ENCODE measurements at regions not wholly inside any gene's neighbourhood (a gene's known extent, or its start where the extent isn't known, plus 50 kb on each side); places are given as distances from the start of the nearest gene placed in this dataset.

DNA sequence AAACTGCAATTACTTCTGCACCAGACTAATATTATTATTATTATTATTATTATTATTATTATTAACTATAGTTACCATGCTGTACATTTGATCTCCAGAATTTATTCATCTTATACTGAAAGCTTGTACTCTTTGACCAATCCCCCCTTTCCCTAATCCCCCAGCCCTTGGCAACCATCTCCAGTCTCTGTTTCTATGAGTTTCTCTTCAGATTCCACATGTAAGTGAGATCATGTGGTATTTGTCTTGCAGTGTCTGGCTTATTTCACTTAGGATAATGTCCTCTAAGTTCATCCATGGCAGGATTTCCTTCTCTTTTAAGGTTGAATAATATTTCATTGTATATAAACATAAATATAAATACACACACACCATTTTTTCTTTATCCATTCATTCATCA, 287.0 kb upstream of the DAB2 start:
- in situ Hi-C loops (cut with MboI; ENCODE audit: low pct_ligation_motif_present in 1 of 4, low pct_unique_long_range_greater_than_20kb in 1 of 4, low sequenced_read_pairs in 3 of 4) (loop anchor here (25.0 kb wide), 2 partner anchors 1025 to 1175 kb away; no protein-coding TSS in a partner anchor), intact Hi-C loops (cut with DNase I; ENCODE audit: low total_unique reads) (loop anchor here (10.0 kb wide), 2 partner anchors 973 to 1023 kb away; no protein-coding TSS in a partner anchor)
- Histone ChIP-seq H3K36me3 (no peaks in the 10 kb centered on the region), H3K9me3 (no peaks in the 10 kb centered on the region), H3K4me3 (no peak overlapping the region), H3K27me3 (no peaks in the 10 kb centered on the region), H3K4me1 (peaks cover 0 to 12% (median 0%) of the 10 kb centered on the region in 4 donors), H3K27ac (no peak overlapping the region)
- no peak for TF ChIP-seq POLR2AphosphoS5 (IDR thresholded peaks at IDR 0.05)
- no peak for TF ChIP-seq EP300 (IDR thresholded peaks at IDR 0.05; ENCODE audit: low read depth)
- no peak for TF ChIP-seq CTCF (IDR thresholded peaks at IDR 0.05)
- TF ChIP-seq POLR2A (IDR thresholded peaks at IDR 0.05), result no peak
- DNase-seq, result no peak

DNA sequence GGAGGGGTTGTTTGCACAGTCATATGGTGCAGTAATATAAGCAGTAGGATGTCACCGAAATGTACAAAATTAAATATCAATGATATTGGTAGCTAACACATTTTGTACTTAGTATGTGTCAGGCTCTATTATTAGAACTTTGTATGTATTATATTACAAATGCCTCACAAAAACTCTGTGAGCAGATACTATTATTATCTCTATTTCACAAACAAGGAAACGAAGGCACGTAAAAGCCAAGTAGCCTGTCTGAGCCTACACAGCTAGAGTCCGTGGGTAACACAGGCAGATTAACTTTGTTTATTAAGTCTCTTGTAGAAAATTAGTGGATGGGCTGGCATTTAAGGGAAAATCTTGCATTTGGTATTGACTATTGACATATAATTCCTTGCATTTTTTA, 284.3 kb upstream of the DAB2 start:
- no peak overlapping the region for H3K27ac ChIP-seq
- no peaks in the 10 kb centered on the region for H3K9me3 ChIP-seq
- H3K36me3 ChIP-seq, result no peaks in the 10 kb centered on the region
- no peaks in the 10 kb centered on the region for H3K27me3 ChIP-seq
- no peak overlapping the region for H3K4me3 ChIP-seq
- peaks cover 0 to 9% (median 0%) of the 10 kb centered on the region in 4 donors for H3K4me1 ChIP-seq
- intact Hi-C loops (cut with DNase I; ENCODE audit: low total_unique reads), result no loop called here
- no peak for DNase-seq
- no peak for TF ChIP-seq POLR2AphosphoS5 (IDR thresholded peaks at IDR 0.05)
- TF ChIP-seq CTCF (IDR thresholded peaks at IDR 0.05), result no peak
- TF ChIP-seq POLR2A (IDR thresholded peaks at IDR 0.05), result no peak
- TF ChIP-seq EP300 (IDR thresholded peaks at IDR 0.05; ENCODE audit: low read depth), result no peak
- WGBS, 2 donors (ENCODE audit: low coverage in 1 of 2), result 86 to 87% methylated on average over 4 of the region's 4 CpGs
- in situ Hi-C loops (cut with MboI; ENCODE audit: low pct_ligation_motif_present in 1 of 4, low pct_unique_long_range_greater_than_20kb in 1 of 4, low sequenced_read_pairs in 3 of 4), result loop anchor here (25.0 kb wide), 2 partner anchors 1028 to 1178 kb away; no protein-coding TSS in a partner anchor

- Histone ChIP-seq H3K4me3 (no peak overlapping the region), H3K27ac (no peak overlapping the region), H3K9me3 (no peaks in the 10 kb centered on the region), H3K4me1 (no peaks in the 10 kb centered on the region), H3K36me3 (no peaks in the 10 kb centered on the region), H3K27me3 (no peaks in the 10 kb centered on the region)
- WGBS, 2 donors (ENCODE audit: low coverage in 1 of 2), result 83 to 93% methylated on average over 3 of the region's 3 CpGs
- TF ChIP-seq CTCF (IDR thresholded peaks at IDR 0.05), result no peak
- no peak for TF ChIP-seq POLR2A (IDR thresholded peaks at IDR 0.05)
- TF ChIP-seq POLR2AphosphoS5 (IDR thresholded peaks at IDR 0.05), result no peak
- TF ChIP-seq EP300 (IDR thresholded peaks at IDR 0.05; ENCODE audit: low read depth), result no peak
- in situ Hi-C loops (cut with MboI; ENCODE audit: low pct_ligation_motif_present in 1 of 4, low pct_unique_long_range_greater_than_20kb in 1 of 4, low sequenced_read_pairs in 3 of 4), result loop anchor here (25.0 kb wide), 2 partner anchors 1034 to 1184 kb away; no protein-coding TSS in a partner anchor
- no peak for DNase-seq
- intact Hi-C loops (cut with DNase I; ENCODE audit: low total_unique reads), result no loop called here
These were observed 278.1 kb upstream of the DAB2 start for GRCh38 chr5:39702928-39703327.

GRCh38 chr5:39700523-39700922, 275.7 kb upstream of the DAB2 start:
- in situ Hi-C loops (cut with MboI; ENCODE audit: low pct_ligation_motif_present in 1 of 4, low pct_unique_long_range_greater_than_20kb in 1 of 4, low sequenced_read_pairs in 3 of 4), result loop anchor here (25.0 kb wide), 2 partner anchors 1037 to 1187 kb away; no protein-coding TSS in a partner anchor

More at GRCh38 chr5:39700523-39700922, 275.7 kb upstream of the DAB2 start:
- Histone ChIP-seq H3K9me3 (no peaks in the 10 kb centered on the region), H3K4me3 (no peak overlapping the region), H3K36me3 (no peaks in the 10 kb centered on the region), H3K27ac (no peak overlapping the region), H3K4me1 (peaks cover 0 to 7% (median 3%) of the 10 kb centered on the region in 4 donors), H3K27me3 (no peaks in the 10 kb centered on the region)
- no peak for DNase-seq
- intact Hi-C loops (cut with DNase I; ENCODE audit: low total_unique reads), result no loop called here
- no peak for TF ChIP-seq POLR2A (IDR thresholded peaks at IDR 0.05)
- no peak for TF ChIP-seq CTCF (IDR thresholded peaks at IDR 0.05)
- TF ChIP-seq POLR2AphosphoS5 (IDR thresholded peaks at IDR 0.05), result no peak
- no peak for TF ChIP-seq EP300 (IDR thresholded peaks at IDR 0.05; ENCODE audit: low read depth)
- WGBS, 2 donors (ENCODE audit: low coverage in 1 of 2), result 57 to 71% methylated on average over 1 of the region's 1 CpG

Measured in transverse colon (tissue), 4 donors.